ENCODE measurements at regions not wholly inside any gene's neighbourhood (a gene's known extent, or its start where the extent isn't known, plus 50 kb on each side); places are given as distances from the start of the nearest gene placed in this dataset.

DNA sequence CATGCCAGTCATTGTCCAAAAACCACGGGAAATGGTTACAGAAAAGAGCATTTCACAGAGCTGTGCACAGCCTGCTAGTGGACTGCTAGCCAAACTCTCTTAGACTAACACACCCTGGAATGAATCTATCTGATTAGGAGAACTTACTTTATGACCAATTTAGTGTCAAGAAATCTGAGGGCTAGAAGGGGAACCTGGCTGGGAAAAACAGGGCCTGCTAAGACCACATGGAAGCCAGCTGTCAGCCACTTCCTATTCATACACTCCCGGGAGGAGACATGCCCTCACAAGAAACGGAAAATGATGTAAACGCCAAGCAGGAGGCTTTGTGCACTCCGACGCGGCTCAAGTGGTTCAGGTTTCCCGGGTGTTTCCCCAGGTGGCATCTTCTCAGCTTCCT lies 54.8 kb downstream of the MPP7 start:
- Histone ChIP-seq H4K20me1 (ENCODE audit: insufficient read depth, low read length) (no peaks in the 10 kb centered on the region), H3K27me3 (replicated peaks; ENCODE audit: insufficient read depth, low read length) (no peaks in the 10 kb centered on the region), H3K9ac (ENCODE audit: low read length) (no peak overlapping the region), H3K4me2 (ENCODE audit: low read depth, low read length) (no peak overlapping the region), H3K9me2 (replicated peaks; ENCODE audit: insufficient read depth, low read length) (no peaks in the 10 kb centered on the region), H2AFZ (ENCODE audit: low read length) (no peak overlapping the region), H3K27ac (ENCODE audit: low read length) (no peak overlapping the region), H3K4me1 (ENCODE audit: low read length) (no peaks in the 10 kb centered on the region), H3F3A (ENCODE audit: insufficient read depth, low read length) (no peaks in the 10 kb centered on the region), H3K36me3 (replicated peaks; ENCODE audit: insufficient read depth, low read length) (no peaks in the 10 kb centered on the region), H3K4me3 (ENCODE audit: low read length) (no peak overlapping the region), H3K79me2 (ENCODE audit: low read length) (no peaks in the 10 kb centered on the region), H3K9me3 (replicated peaks; ENCODE audit: insufficient read depth, low read length) (no peaks in the 10 kb centered on the region)
- TF ChIP-seq EZH2 (optimal IDR thresholded peaks at IDR 0.05; ENCODE audit: low read depth, low read length) = no peak
- TF ChIP-seq, protein P1, sequence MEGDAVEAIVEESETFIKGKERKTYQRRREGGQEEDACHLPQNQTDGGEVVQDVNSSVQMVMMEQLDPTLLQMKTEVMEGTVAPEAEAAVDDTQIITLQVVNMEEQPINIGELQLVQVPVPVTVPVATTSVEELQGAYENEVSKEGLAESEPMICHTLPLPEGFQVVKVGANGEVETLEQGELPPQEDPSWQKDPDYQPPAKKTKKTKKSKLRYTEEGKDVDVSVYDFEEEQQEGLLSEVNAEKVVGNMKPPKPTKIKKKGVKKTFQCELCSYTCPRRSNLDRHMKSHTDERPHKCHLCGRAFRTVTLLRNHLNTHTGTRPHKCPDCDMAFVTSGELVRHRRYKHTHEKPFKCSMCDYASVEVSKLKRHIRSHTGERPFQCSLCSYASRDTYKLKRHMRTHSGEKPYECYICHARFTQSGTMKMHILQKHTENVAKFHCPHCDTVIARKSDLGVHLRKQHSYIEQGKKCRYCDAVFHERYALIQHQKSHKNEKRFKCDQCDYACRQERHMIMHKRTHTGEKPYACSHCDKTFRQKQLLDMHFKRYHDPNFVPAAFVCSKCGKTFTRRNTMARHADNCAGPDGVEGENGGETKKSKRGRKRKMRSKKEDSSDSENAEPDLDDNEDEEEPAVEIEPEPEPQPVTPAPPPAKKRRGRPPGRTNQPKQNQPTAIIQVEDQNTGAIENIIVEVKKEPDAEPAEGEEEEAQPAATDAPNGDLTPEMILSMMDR (IDR thresholded peaks at IDR 0.05; ENCODE audit: low read length) = no peak
- TF ChIP-seq EZH2phosphoT487 (IDR thresholded peaks at IDR 0.05; ENCODE audit: low read length) = no peak
- no peak for DNase-seq

DNA sequence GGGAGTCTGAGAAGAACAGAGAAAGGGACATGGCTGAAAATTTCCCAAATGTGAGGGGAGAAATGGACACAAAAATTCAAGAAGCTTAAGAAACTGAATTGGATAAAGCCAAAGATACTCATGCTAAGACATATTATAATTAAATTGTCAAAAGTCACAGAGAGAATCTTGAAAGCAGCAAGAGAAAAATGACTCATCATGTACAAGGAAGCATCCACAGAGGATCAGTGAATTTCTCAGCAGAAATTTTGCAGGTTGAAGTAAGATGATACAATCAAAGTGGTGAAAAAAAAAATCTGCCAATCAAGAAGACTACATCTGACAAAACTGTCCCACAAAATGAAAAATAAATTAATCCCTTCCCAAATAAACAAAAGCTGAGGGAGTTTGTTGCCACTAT lies 56.8 kb downstream of the MPP7 start:
- Histone ChIP-seq H3K79me2 (ENCODE audit: low read length) (no peaks in the 10 kb centered on the region), H3F3A (ENCODE audit: insufficient read depth, low read length) (no peaks in the 10 kb centered on the region), H3K4me1 (ENCODE audit: low read length) (no peaks in the 10 kb centered on the region), H3K9ac (ENCODE audit: low read length) (no peak overlapping the region), H3K4me3 (ENCODE audit: low read length) (no peak overlapping the region), H3K9me3 (replicated peaks; ENCODE audit: insufficient read depth, low read length) (no peaks in the 10 kb centered on the region), H2AFZ (ENCODE audit: low read length) (no peak overlapping the region), H3K27ac (ENCODE audit: low read length) (no peak overlapping the region), H3K9me2 (replicated peaks; ENCODE audit: insufficient read depth, low read length) (no peaks in the 10 kb centered on the region), H3K27me3 (replicated peaks; ENCODE audit: insufficient read depth, low read length) (no peaks in the 10 kb centered on the region), H3K4me2 (ENCODE audit: low read depth, low read length) (no peak overlapping the region), H4K20me1 (ENCODE audit: insufficient read depth, low read length) (no peaks in the 10 kb centered on the region), H3K36me3 (replicated peaks; ENCODE audit: insufficient read depth, low read length) (no peaks in the 10 kb centered on the region)
- no peak for DNase-seq
- TF ChIP-seq EZH2 (optimal IDR thresholded peaks at IDR 0.05; ENCODE audit: low read depth, low read length) = no peak
- no peak for TF ChIP-seq EZH2phosphoT487 (IDR thresholded peaks at IDR 0.05; ENCODE audit: low read length)
- TF ChIP-seq, protein P1 (IDR thresholded peaks at IDR 0.05; ENCODE audit: low read length) = no peak

DNA sequence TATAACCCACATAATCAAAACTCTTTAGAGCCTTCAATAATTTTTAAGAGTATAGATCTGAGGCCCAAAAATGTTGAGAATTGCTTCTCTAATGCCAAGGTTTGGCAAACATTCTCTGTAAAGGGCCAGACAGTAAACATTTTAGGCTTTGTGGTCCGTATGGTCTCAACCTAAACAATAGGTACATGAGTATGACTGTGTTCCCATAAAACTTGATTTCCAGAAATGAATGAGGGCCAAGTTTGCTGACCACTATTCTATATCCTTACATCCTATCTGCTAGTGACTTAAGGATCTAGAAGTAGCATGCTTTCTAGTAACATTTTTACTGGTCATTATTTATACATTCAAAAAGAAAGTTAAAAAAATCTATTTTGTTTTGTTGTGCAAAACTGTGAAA lies 58.9 kb downstream of the MPP7 start:
- Histone ChIP-seq H3F3A (ENCODE audit: insufficient read depth, low read length) (no peaks in the 10 kb centered on the region), H3K9me3 (replicated peaks; ENCODE audit: insufficient read depth, low read length) (no peaks in the 10 kb centered on the region), H3K27ac (ENCODE audit: low read length) (no peak overlapping the region), H4K20me1 (ENCODE audit: insufficient read depth, low read length) (no peaks in the 10 kb centered on the region), H3K36me3 (replicated peaks; ENCODE audit: insufficient read depth, low read length) (no peaks in the 10 kb centered on the region), H3K79me2 (ENCODE audit: low read length) (no peaks in the 10 kb centered on the region), H3K9ac (ENCODE audit: low read length) (no peak overlapping the region), H3K4me1 (ENCODE audit: low read length) (no peaks in the 10 kb centered on the region), H3K9me2 (replicated peaks; ENCODE audit: insufficient read depth, low read length) (no peaks in the 10 kb centered on the region), H3K4me2 (ENCODE audit: low read depth, low read length) (no peak overlapping the region), H3K27me3 (replicated peaks; ENCODE audit: insufficient read depth, low read length) (no peaks in the 10 kb centered on the region), H2AFZ (ENCODE audit: low read length) (no peak overlapping the region), H3K4me3 (ENCODE audit: low read length) (no peak overlapping the region)
- no peak for DNase-seq
- TF ChIP-seq EZH2phosphoT487 (IDR thresholded peaks at IDR 0.05; ENCODE audit: low read length) = no peak
- no peak for TF ChIP-seq EZH2 (optimal IDR thresholded peaks at IDR 0.05; ENCODE audit: low read depth, low read length)
- TF ChIP-seq, protein P1 (IDR thresholded peaks at IDR 0.05; ENCODE audit: low read length) = no peak

Measured in MM.1S (cell line).